Mesenchymal stem cell (in vitro differentiated cells and primary cell): ENCODE measurements at regions not wholly inside any gene's neighbourhood (a gene's known extent, or its start where the extent isn't known, plus 50 kb on each side); places are given as distances from the start of the nearest gene placed in this dataset.

Experiments
- DNase-seq: peaks from one replicate; pipeline ENCODE4 v3.0.0-alpha.2; 2013
- H2AFZ ChIP-seq: one replicate; pipeline ENCODE4 v1.6.1; 2013; ENCODE audit warnings: low read depth, mild to moderate bottlenecking, control low read depth, inconsistent platforms, low read length, moderate library complexity
- H2AK5ac ChIP-seq: 2 replicates; pipeline ENCODE4 v1.6.1; 2013; ENCODE audit warnings: low read length, moderate library complexity, mild to moderate bottlenecking, inconsistent platforms; ENCODE audit not compliant: severe bottlenecking
- H2BK120ac ChIP-seq: one replicate; pipeline ENCODE4 v1.6.1; 2013; ENCODE audit warnings: low read depth, mild to moderate bottlenecking, inconsistent platforms, low read length, moderate library complexity
- H2BK12ac ChIP-seq, 2 experiments: one replicate each; pipeline ENCODE4 v1.6.1; 2013; ENCODE audit warnings: inconsistent platforms in 2 of 2, low read length in 2 of 2, mild to moderate bottlenecking in 2 of 2, moderate library complexity in 2 of 2, control low read depth in 1 of 2
- H2BK15ac ChIP-seq: one replicate; pipeline ENCODE4 v1.6.1; 2013; ENCODE audit warnings: mild to moderate bottlenecking, low read depth, inconsistent platforms; ENCODE audit not compliant: poor library complexity, severe bottlenecking
- H2BK5ac ChIP-seq: 2 replicates; pipeline ENCODE4 v1.6.1; 2013; ENCODE audit warnings: low read depth, mild to moderate bottlenecking, low read length, control low read depth, inconsistent platforms; ENCODE audit not compliant: poor library complexity, severe bottlenecking
- H3K14ac ChIP-seq, 2 experiments: one replicate each; pipeline ENCODE4 v1.6.1; 2013; ENCODE audit warnings: inconsistent platforms in 2 of 2, low read length in 2 of 2, control low read depth in 1 of 2, mild to moderate bottlenecking in 1 of 2, moderate library complexity in 1 of 2
- H3K18ac ChIP-seq, 2 experiments: one replicate each; pipeline ENCODE4 v1.6.1; 2013; ENCODE audit warnings: inconsistent platforms in 2 of 2, low read length in 2 of 2, control low read depth in 1 of 2, low read depth in 1 of 2, mild to moderate bottlenecking in 1 of 2
- H3K23ac ChIP-seq, 2 experiments: one replicate each; pipeline ENCODE4 v1.6.1; 2013; ENCODE audit warnings: inconsistent platforms in 2 of 2, low read length in 2 of 2, mild to moderate bottlenecking in 2 of 2, moderate library complexity in 2 of 2, control low read depth in 1 of 2
- H3K27ac ChIP-seq: 2 replicates; pipeline ENCODE4 v1.5.1; 2013; ENCODE audit warnings: mild to moderate bottlenecking, moderate library complexity, low read length, control low read depth, inconsistent platforms; ENCODE audit not compliant: poor library complexity, severe bottlenecking
- H3K27me3 ChIP-seq, 2 experiments: 2 replicates each; pipeline versions ENCODE4 v1.6.1 to v1.7.0; 2013; ENCODE audit warnings: low read length in 2 of 2, mild to moderate bottlenecking in 2 of 2, moderate library complexity in 2 of 2, control low read depth in 1 of 2, inconsistent platforms in 1 of 2; ENCODE audit not compliant: control insufficient read depth in 1 of 2, insufficient read depth in 1 of 2
- H3K36me3 ChIP-seq, 2 experiments: 2 replicates each; pipeline versions ENCODE4 v1.6.1 to v1.7.0; 2013; ENCODE audit warnings: low read length in 2 of 2, control low read depth in 1 of 2, inconsistent platforms in 1 of 2, low read depth in 1 of 2, mild to moderate bottlenecking in 1 of 2; ENCODE audit not compliant: insufficient read depth in 2 of 2, control insufficient read depth in 1 of 2
- H3K4ac ChIP-seq, 2 experiments: one replicate each; pipeline ENCODE4 v1.6.1; 2013; ENCODE audit warnings: inconsistent platforms in 2 of 2, low read length in 2 of 2, mild to moderate bottlenecking in 2 of 2, moderate library complexity in 2 of 2, control low read depth in 1 of 2, low read depth in 1 of 2
- H3K4me1 ChIP-seq: 2 replicates; pipeline ENCODE4 v1.6.1; 2013; ENCODE audit warnings: low read depth, low read length, control low read depth; ENCODE audit not compliant: control insufficient read depth, insufficient read depth
- H3K4me2 ChIP-seq: 2 replicates; pipeline ENCODE4 v1.6.1; 2013; ENCODE audit warnings: low read length, mild to moderate bottlenecking, inconsistent platforms; ENCODE audit not compliant: poor library complexity, severe bottlenecking
- H3K4me3 ChIP-seq, 2 experiments: 2 replicates each; pipeline versions ENCODE4 v1.5.1 to v1.7.0; 2013; ENCODE audit warnings: low read length in 2 of 2, mild to moderate bottlenecking in 2 of 2, control low read depth in 1 of 2, low read depth in 1 of 2; ENCODE audit not compliant: insufficient read depth in 1 of 2
- H3K79me1 ChIP-seq: replicated peaks from 2 replicates; pipeline ENCODE4 v1.6.1; 2013; ENCODE audit warnings: mild to moderate bottlenecking, control low read depth, low read length, inconsistent platforms; ENCODE audit not compliant: poor library complexity, severe bottlenecking
- H3K9ac ChIP-seq: 2 replicates; pipeline ENCODE4 v1.7.0; 2013; ENCODE audit warnings: mild to moderate bottlenecking, low read length, moderate library complexity
- H3K9me3 ChIP-seq: 2 replicates; pipeline ENCODE4 v1.7.0; 2013; ENCODE audit warnings: mild to moderate bottlenecking, low read length; ENCODE audit not compliant: control insufficient read depth
- H4K8ac ChIP-seq: one replicate; pipeline ENCODE4 v1.6.1; 2013; ENCODE audit warnings: inconsistent platforms, mild to moderate bottlenecking, low read length, moderate library complexity
- H4K91ac ChIP-seq: one replicate; pipeline ENCODE4 v1.6.1; 2013; ENCODE audit warnings: mild to moderate bottlenecking, low read length, inconsistent platforms
- WGBS: methylation state at CpG from one replicate; pipeline ENCODE4 v1.1.7; 2013; ENCODE audit warnings: mixed read lengths; 5-methylcytosine and 5-hydroxymethylcytosine counted together

DNA sequence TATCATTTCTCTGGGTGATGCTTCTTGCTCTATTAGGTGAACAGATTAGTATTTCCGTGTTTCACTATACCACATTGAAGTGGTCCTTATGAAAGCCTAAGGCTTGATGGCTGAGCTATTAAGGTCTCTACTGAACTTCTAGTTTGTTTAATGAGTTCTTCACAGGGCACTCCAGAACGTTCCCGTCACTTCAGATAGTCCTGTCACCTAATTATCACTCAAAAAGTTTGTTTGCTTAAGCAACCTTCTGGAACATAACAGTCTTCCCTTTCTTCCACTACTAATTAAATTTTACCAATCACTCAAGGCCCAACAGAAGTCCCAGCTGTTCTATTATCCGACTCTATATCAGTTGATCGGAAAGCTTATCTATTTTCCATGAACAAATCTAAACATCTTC, 104.6 kb upstream of the ZC3H11B start:
- H3K4ac ChIP-seq: no peak overlapping the region
- no peaks in the 10 kb centered on the region for H3K36me3 ChIP-seq
- H3K27ac ChIP-seq: no peak overlapping the region
- no peaks in the 10 kb centered on the region for H3K9me3 ChIP-seq
- H3K4me2 ChIP-seq: no peak overlapping the region
- no peak overlapping the region for H2BK5ac ChIP-seq
- no peak overlapping the region for H3K18ac ChIP-seq
- no peak overlapping the region for H2BK15ac ChIP-seq
- H3K4me1 ChIP-seq: no peaks in the 10 kb centered on the region
- WGBS: 77% methylated on average over 4 of the region's 5 CpGs
- H2AK5ac ChIP-seq: no peak overlapping the region
- DNase-seq: no peak
- H3K23ac ChIP-seq: no peak overlapping the region
- H4K8ac ChIP-seq: no peak overlapping the region
- no peaks in the 10 kb centered on the region for H3K79me1 ChIP-seq
- H4K91ac ChIP-seq: no peak overlapping the region
- H3K14ac ChIP-seq: no peak overlapping the region
- no peak overlapping the region for H3K4me3 ChIP-seq
- no peak overlapping the region for H2BK120ac ChIP-seq
- no peak overlapping the region for H3K9ac ChIP-seq
- no peak overlapping the region for H2AFZ ChIP-seq
- H2BK12ac ChIP-seq: no peak overlapping the region
- no peaks in the 10 kb centered on the region for H3K27me3 ChIP-seq

DNA sequence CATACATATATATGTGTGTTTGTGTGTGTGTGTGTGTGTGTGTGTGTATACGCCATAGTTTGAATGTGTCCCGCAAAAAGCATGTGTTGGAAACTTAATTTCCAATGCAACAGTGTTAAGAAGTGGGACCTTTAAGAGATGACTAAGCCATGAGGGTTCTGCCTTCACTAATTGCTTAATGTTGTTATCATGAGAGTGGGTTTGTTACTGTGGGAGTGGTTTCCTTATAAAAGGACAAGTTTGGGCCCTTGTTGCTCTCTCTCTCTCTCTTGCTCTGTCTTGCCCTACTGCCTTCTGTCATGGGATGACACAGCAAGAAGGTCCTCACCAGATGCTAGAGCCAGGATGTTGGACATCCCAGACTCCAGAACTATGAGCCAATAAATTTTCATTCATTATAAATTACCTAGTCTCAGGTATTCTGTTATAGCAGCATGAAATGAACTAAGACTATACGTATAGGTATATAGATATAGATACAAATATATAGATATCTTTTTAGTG, 103.8 kb upstream of the ZC3H11B start:
- H3K9ac ChIP-seq: no peak overlapping the region
- 96% methylated on average over 2 of the region's 3 CpGs for WGBS
- no peaks in the 10 kb centered on the region for H3K27me3 ChIP-seq
- H2BK12ac ChIP-seq: no peak overlapping the region
- H4K8ac ChIP-seq: no peak overlapping the region
- no peak overlapping the region for H2AK5ac ChIP-seq
- no peak overlapping the region for H3K18ac ChIP-seq
- H2BK15ac ChIP-seq: no peak overlapping the region
- H2AFZ ChIP-seq: no peak overlapping the region
- H3K23ac ChIP-seq: no peak overlapping the region
- no peaks in the 10 kb centered on the region for H3K4me1 ChIP-seq
- H3K14ac ChIP-seq: no peak overlapping the region
- H3K79me1 ChIP-seq: no peaks in the 10 kb centered on the region
- H3K9me3 ChIP-seq: no peaks in the 10 kb centered on the region
- DNase-seq: no peak
- H2BK120ac ChIP-seq: no peak overlapping the region
- no peak overlapping the region for H3K27ac ChIP-seq
- H3K4me3 ChIP-seq: no peak overlapping the region
- H4K91ac ChIP-seq: no peak overlapping the region
- no peak overlapping the region for H3K4me2 ChIP-seq
- H2BK5ac ChIP-seq: no peak overlapping the region
- H3K4ac ChIP-seq: no peak overlapping the region
- no peaks in the 10 kb centered on the region for H3K36me3 ChIP-seq

DNA sequence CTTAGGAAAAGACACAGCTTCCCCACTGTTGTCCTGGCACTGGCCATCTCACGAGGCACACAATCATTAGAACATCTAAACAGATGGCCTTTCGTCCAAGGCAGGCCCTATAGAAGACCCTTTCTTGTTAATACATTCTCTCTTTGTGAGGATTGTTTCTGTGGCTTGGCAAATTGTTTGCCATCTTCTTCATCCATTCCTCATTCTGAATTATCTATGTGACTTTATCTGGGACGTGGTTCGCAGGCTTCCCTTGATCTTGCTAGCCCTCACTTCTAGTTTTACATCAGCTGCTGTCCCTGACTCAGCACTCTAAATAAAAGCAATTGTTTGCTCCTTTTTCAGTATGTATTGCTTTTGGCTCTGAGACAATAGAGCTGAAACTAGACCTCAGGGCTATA, 101.1 kb upstream of the ZC3H11B start:
- Histone ChIP-seq H3K23ac (no peak overlapping the region), H3K4me1 (no peaks in the 10 kb centered on the region), H3K9me3 (no peaks in the 10 kb centered on the region), H2BK12ac (no peak overlapping the region), H3K14ac (no peak overlapping the region), H3K4me3 (no peak overlapping the region), H3K4ac (no peak overlapping the region), H2BK15ac (no peak overlapping the region), H2BK120ac (no peak overlapping the region), H2AFZ (no peak overlapping the region), H3K36me3 (no peaks in the 10 kb centered on the region), H3K18ac (no peak overlapping the region), H2AK5ac (no peak overlapping the region), H4K8ac (no peak overlapping the region), H3K79me1 (no peaks in the 10 kb centered on the region), H3K4me2 (no peak overlapping the region), H4K91ac (no peak overlapping the region), H3K9ac (no peak overlapping the region), H3K27me3 (no peaks in the 10 kb centered on the region), H3K27ac (no peak overlapping the region), H2BK5ac (no peak overlapping the region)
- 78% methylated on average over 3 of the region's 4 CpGs for WGBS
- DNase-seq: no peak

DNA sequence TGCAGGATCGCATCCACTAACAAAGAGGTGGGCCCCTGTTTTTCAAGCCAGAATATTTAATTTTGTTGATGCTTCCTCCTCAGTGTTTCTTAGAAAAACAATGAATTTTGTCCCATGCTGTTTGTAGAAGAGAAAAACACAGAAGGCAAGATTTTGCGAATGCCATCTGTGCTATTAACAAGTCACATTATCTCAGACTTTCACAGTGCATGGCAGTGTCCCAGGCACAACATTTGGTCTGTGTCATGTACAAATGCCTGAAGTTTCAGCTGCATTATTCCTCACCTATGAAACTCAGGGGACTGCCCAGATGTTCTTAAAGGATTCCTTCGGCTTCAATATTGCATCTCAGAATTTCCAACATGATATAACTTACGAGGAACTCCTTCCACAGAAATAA, 99.6 kb upstream of the ZC3H11B start:
- no peak overlapping the region for H3K18ac ChIP-seq

More for the DNA sequence above, 99.6 kb upstream of the ZC3H11B start:
- no peaks in the 10 kb centered on the region for H3K79me1 ChIP-seq
- no peak overlapping the region for H3K9ac ChIP-seq
- no peak overlapping the region for H3K4me3 ChIP-seq
- H3K4me2 ChIP-seq: no peak overlapping the region
- no peak overlapping the region for H2BK120ac ChIP-seq
- no peak overlapping the region for H2BK5ac ChIP-seq
- no peak overlapping the region for H3K23ac ChIP-seq
- H3K14ac ChIP-seq: no peak overlapping the region
- no peaks in the 10 kb centered on the region for H3K4me1 ChIP-seq
- DNase-seq: no peak
- H3K27ac ChIP-seq: no peak overlapping the region
- H3K9me3 ChIP-seq: no peaks in the 10 kb centered on the region
- H2AFZ ChIP-seq: no peak overlapping the region
- no peak overlapping the region for H2BK15ac ChIP-seq
- H2AK5ac ChIP-seq: no peak overlapping the region
- 99% methylated on average over 3 of the region's 4 CpGs for WGBS
- no peak overlapping the region for H3K4ac ChIP-seq
- no peak overlapping the region for H4K91ac ChIP-seq
- no peaks in the 10 kb centered on the region for H3K27me3 ChIP-seq
- no peak overlapping the region for H4K8ac ChIP-seq
- H2BK12ac ChIP-seq: no peak overlapping the region
- no peaks in the 10 kb centered on the region for H3K36me3 ChIP-seq
